HG02759 (cell line): ENCODE measurements at regions not wholly inside any gene's neighbourhood (a gene's known extent, or its start where the extent isn't known, plus 50 kb on each side); places are given as distances from the start of the nearest gene placed in this dataset.
"Not testable (repeated sequence)": the region's sequence is repeated elsewhere in the genome, so short reads cannot be mapped to it uniquely, and the experiment has no call there.

ENCODE experiments used
- ATAC-seq: cut with Tn5 transposase; IDR thresholded peaks from one replicate; pipeline ENCODE4 v1.9.1; 2021; ENCODE audit warnings: mild to moderate bottlenecking, moderate library complexity; ENCODE audit not compliant: unreplicated experiment

GRCh38 chr6:23690453-23691049 is 435.5 kb upstream of the NRSN1 start:
- ATAC-seq = no peak

- ATAC-seq = no peak
These were observed 433.8 kb upstream of the NRSN1 start for GRCh38 chr6:23692184-23692583.

- ATAC-seq = no peak
These were observed 429.0 kb upstream of the NRSN1 start for GRCh38 chr6:23696992-23697391.

GRCh38 chr6:23704479-23705052 is 421.4 kb upstream of the NRSN1 start:
- no peak for ATAC-seq

- no peak for ATAC-seq
These were observed 420.3 kb upstream of the NRSN1 start for GRCh38 chr6:23705697-23706096.

- ATAC-seq = no peak
These were observed 413.3 kb upstream of the NRSN1 start for GRCh38 chr6:23712756-23713155.

GRCh38 chr6:23713211-23713610 is 412.8 kb upstream of the NRSN1 start:
- ATAC-seq = no peak

GRCh38 chr6:23728707-23729106 is 397.3 kb upstream of the NRSN1 start:
- no peak for ATAC-seq

- no peak for ATAC-seq
These were observed 394.4 kb upstream of the NRSN1 start for GRCh38 chr6:23731609-23732008.

- no peak for ATAC-seq
These were observed 393.5 kb upstream of the NRSN1 start for GRCh38 chr6:23732521-23732920.

GRCh38 chr6:23735151-23735550 is 390.9 kb upstream of the NRSN1 start:
- ATAC-seq = no peak

GRCh38 chr6:23736577-23736976 is 389.4 kb upstream of the NRSN1 start:
- ATAC-seq = no peak

- no peak for ATAC-seq
These were observed 378.8 kb upstream of the NRSN1 start for GRCh38 chr6:23747239-23747638.

GRCh38 chr6:23752414-23752813 is 373.6 kb upstream of the NRSN1 start:
- ATAC-seq = no peak

- ATAC-seq = no peak
These were observed 371.8 kb upstream of the NRSN1 start for GRCh38 chr6:23754197-23754596.

GRCh38 chr6:23775127-23775526 is 350.9 kb upstream of the NRSN1 start:
- no peak for ATAC-seq

GRCh38 chr6:23783901-23784300 is 342.1 kb upstream of the NRSN1 start:
- ATAC-seq = no peak

GRCh38 chr6:23784301-23784919 is 341.6 kb upstream of the NRSN1 start:
- ATAC-seq = no peak

- ATAC-seq = no peak
These were observed 335.3 kb upstream of the NRSN1 start for GRCh38 chr6:23790756-23791155.

GRCh38 chr6:23797041-23797440 is 329.0 kb upstream of the NRSN1 start:
- no peak for ATAC-seq

- not testable (repeated sequence) for ATAC-seq
These were observed 321.7 kb upstream of the NRSN1 start for GRCh38 chr6:23804289-23804688.

- not testable (repeated sequence) for ATAC-seq
These were observed 304.9 kb upstream of the NRSN1 start for GRCh38 chr6:23821141-23821540.

- no peak for ATAC-seq
These were observed 302.6 kb upstream of the NRSN1 start for GRCh38 chr6:23823421-23823820.
